ENCODE measurements at regions not wholly inside any gene's neighbourhood (a gene's known extent, or its start where the extent isn't known, plus 50 kb on each side); places are given as distances from the start of the nearest gene placed in this dataset.

DNA sequence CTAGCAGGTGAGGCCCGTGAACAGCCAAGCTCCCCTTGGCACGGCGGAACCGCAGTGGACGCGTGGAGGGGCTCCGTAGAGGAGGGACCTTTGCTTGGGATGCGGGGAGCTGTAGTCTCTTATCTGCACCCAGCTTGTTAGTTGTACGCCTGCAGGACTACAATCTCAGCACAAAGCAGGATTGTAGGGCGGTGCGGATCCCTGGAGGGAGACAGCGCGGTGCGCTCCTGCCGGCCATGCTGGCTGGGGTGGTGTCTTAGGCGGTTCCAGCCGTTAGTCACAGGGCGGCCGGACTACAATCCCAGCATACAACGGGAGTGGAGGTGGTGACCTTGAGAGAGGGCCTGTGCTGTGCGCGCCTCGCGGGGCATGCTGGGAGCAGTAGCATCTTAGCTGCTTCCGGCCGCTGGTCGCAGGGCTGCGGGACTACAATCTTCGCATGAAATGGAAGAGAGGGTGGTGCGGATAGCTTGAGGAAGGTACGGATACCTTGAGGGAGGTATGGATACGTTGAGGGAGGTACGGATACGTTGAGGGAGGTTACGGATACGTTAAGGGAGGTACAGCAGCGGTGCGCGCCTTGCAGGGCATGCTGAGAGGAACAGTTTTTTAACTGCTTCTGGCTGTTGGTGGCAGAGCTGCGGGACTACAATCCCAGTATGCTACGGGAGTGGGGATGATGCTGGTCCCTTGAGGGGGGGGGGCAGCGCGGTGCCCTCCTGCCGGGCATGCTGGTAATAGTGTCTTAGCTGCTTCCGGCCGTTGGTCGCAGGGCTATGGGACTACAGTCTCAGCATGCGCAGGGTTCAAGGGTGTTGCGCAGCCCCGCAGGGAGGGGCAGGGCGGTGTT is 1419.1 kb downstream of the UQCRFS1 start:
- Mint-ChIP-seq H3K4me1 (peaks cover 14 to 48% (median 30%) of the 10 kb centered on the region in 4 donors), H3K27ac (peak overlapping the region; percentile 85 to 98 (median 94)), H3K9me3 (no peaks in the 10 kb centered on the region), H3K36me3 (peaks cover 8 to 22% of the 10 kb centered on the region in 2 donors), H3K4me3 (peak overlapping the region; percentile 91 to 99 (median 98)), H3K27me3 (no peaks in the 10 kb centered on the region)
- intact Hi-C loops (cut with micrococcal nuclease), result loop anchor here (5.0 kb wide), 1 partner anchor 1418 kb away; the partner anchor contains the start of gene UQCRFS1
- ChIA-PET POLR2A (ENCODE audit: partially characterized antibody) (interaction anchor here (0.8 to 1.4 kb wide), 3 partner anchors 9 to 1418 kb away, joined by 3 read pairs; no protein-coding TSS in a partner anchor), CTCF (ENCODE audit: partially characterized antibody) (interaction anchor here (0.9 kb wide), 1 partner anchor 1922 kb away, joined by 3 read pairs; no protein-coding TSS in a partner anchor)
- no peaks in the 10 kb centered on the region for H3K9me3 ChIP-seq (ENCODE audit: control insufficient read depth in 1 of 2, low read length in 2 of 2)
- peak overlapping the region; percentile 75 to 85 for H3K4me3 ChIP-seq (ENCODE audit: low read length in 2 of 2)
- no peaks in the 10 kb centered on the region for H3K27me3 ChIP-seq (ENCODE audit: insufficient read depth, low read length)
- H3K27ac ChIP-seq (ENCODE audit: low read depth, low read length), result peak overlapping the region; percentile 66
- H3K36me3 ChIP-seq (ENCODE audit: insufficient read depth, low read length), result no peaks in the 10 kb centered on the region
- H3K4me1 ChIP-seq (ENCODE audit: insufficient read depth, low read length), result peaks cover 23% of the 10 kb centered on the region
- DNase-seq, result peak; percentile 90 to 95 (median 91)

DNA sequence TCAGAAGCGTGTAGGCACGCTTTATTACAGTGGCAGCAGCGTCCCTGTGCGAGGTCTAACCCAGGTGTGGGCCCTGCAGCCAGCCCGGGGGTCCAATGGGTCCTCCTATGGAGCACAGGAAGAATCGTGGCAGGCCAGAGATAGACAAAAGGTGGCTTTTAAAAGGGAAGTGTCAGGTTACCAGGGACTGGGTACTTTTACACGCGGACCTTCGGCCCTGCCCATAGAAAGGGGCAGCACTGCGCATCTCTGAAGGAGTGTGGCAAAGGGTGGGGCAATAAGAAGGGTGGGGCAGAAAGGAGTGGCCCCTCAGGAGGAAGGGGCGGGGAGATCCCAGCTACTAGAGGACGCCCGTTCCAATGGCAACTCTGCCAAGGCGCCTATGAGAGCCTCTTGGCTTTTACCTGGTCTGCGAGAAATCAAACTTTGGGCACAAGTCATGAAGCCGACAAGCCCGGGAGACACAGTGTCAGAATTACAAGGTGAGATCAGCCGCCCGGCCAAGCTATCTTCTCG is 1419.8 kb downstream of the UQCRFS1 start:
- peaks cover 23% of the 10 kb centered on the region for H3K4me1 ChIP-seq (ENCODE audit: insufficient read depth, low read length)
- peak in 2 of 5 donors; percentile 65 to 81 for DNase-seq
- H3K27ac ChIP-seq (ENCODE audit: low read depth, low read length), result peak overlapping the region; percentile 66
- H3K4me3 ChIP-seq (ENCODE audit: low read length in 2 of 2), result peak overlapping the region; percentile 75 to 85
- no peaks in the 10 kb centered on the region for H3K9me3 ChIP-seq (ENCODE audit: control insufficient read depth in 1 of 2, low read length in 2 of 2)
- intact Hi-C loops (cut with micrococcal nuclease), result loop anchor here (5.0 kb wide), 1 partner anchor 1419 kb away; the partner anchor contains the start of gene UQCRFS1
- Mint-ChIP-seq H3K4me3 (peak overlapping the region; percentile 91 to 99 (median 98)), H3K27ac (peak overlapping the region; percentile 54 to 98 (median 94)), H3K36me3 (peaks cover 12 to 24% of the 10 kb centered on the region in 2 donors), H3K9me3 (peaks cover 0 to under 1% (median 0%) of the 10 kb centered on the region in 8 donors), H3K27me3 (no peaks in the 10 kb centered on the region), H3K4me1 (peaks cover 16 to 48% (median 30%) of the 10 kb centered on the region in 4 donors)
- H3K36me3 ChIP-seq (ENCODE audit: insufficient read depth, low read length), result no peaks in the 10 kb centered on the region
- no peaks in the 10 kb centered on the region for H3K27me3 ChIP-seq (ENCODE audit: insufficient read depth, low read length)
- ChIA-PET POLR2A (ENCODE audit: partially characterized antibody) (interaction anchor here (0.8 to 1.4 kb wide), 3 partner anchors 8 to 1419 kb away, joined by 3 read pairs; no protein-coding TSS in a partner anchor), CTCF (ENCODE audit: partially characterized antibody) (interaction anchor here (0.9 kb wide), 1 partner anchor 1923 kb away, joined by 3 read pairs; no protein-coding TSS in a partner anchor)

DNA sequence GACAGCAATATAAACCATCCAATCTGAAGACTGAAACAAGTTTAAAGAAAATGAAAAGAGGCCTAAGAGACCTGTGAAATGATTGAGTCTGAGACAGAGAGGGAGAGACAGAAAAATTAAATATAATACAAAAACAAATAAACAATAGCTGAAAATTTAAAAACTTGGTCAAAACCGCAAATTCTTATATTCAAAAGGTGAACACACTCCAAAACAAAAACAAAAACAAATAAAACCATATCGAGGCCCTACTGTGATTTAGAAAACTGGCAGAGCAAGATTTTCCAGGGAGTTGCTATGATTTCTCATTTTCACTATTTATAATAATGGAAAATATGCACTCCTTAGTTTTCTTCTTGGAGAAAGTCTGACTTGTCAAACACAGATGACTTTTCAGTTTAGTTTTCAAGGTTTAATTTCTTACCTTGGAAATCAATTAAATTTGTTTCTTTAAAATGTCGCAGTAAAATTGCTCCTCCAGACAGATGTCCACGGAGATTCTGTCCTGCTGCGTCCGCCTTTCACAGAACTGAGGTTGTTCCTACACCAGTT is 1420.3 kb downstream of the UQCRFS1 start:
- Mint-ChIP-seq H3K27me3 (no peaks in the 10 kb centered on the region), H3K36me3 (peaks cover 15 to 20% of the 10 kb centered on the region in 2 donors), H3K27ac (peak overlapping the region; percentile 54 to 98 (median 94)), H3K9me3 (peaks cover 0 to 2% (median 0%) of the 10 kb centered on the region in 8 donors), H3K4me3 (peak overlapping the region; percentile 91 to 99 (median 98)), H3K4me1 (peaks cover 15 to 45% (median 34%) of the 10 kb centered on the region in 4 donors)
- no peaks in the 10 kb centered on the region for H3K9me3 ChIP-seq (ENCODE audit: control insufficient read depth in 1 of 2, low read length in 2 of 2)
- peak overlapping the region; percentile 66 for H3K27ac ChIP-seq (ENCODE audit: low read depth, low read length)
- intact Hi-C loops (cut with micrococcal nuclease), result loop anchor here (5.0 kb wide), 1 partner anchor 1420 kb away; the partner anchor contains the start of gene UQCRFS1
- H3K27me3 ChIP-seq (ENCODE audit: insufficient read depth, low read length), result no peaks in the 10 kb centered on the region
- H3K36me3 ChIP-seq (ENCODE audit: insufficient read depth, low read length), result no peaks in the 10 kb centered on the region
- ChIA-PET CTCF (ENCODE audit: partially characterized antibody) (interaction anchor here (0.9 kb wide), 1 partner anchor 1923 kb away, joined by 3 read pairs; no protein-coding TSS in a partner anchor), POLR2A (ENCODE audit: partially characterized antibody) (interaction anchor here (0.9 kb wide), 1 partner anchor 8 kb away, joined by 3 read pairs; no protein-coding TSS in a partner anchor)
- H3K4me3 ChIP-seq (ENCODE audit: low read length in 2 of 2), result peak overlapping the region; percentile 75 to 85
- peaks cover 23% of the 10 kb centered on the region for H3K4me1 ChIP-seq (ENCODE audit: insufficient read depth, low read length)
- DNase-seq, result no peak

DNA sequence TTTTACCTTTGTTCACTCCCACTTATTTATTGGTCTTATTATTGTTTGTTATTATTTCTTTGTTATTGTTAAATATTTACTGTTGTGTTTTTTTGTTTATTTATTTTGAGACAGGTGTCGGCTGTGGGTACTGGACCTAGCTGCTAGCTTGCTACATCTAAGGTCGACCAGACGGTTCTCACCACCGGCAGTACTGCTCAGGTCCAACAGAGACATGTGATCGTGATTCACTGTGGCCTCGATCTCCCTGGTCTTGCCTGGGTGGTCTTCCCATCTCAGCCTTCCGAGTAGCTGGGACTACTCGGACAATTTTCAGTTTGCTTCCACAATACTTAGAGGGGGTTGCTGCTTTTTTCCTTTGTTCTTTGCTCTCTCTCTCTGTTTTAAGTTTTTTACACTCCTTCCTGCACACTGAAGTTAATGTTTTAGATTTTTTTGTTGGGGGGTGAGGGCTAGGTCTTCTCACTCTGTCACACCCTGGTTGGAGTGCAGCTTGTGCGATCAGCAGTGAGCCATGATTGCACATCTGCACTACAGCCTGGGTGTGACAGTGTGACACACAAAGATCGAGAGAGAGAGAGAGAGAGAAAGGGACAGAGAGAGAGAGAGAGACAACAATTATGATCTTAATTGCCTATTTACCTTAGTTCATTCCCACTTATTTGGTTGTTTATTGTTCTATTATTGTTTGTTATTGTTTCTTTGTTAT is 1432.4 kb downstream of the UQCRFS1 start:
- Mint-ChIP-seq H3K27me3 (no peaks in the 10 kb centered on the region), H3K9me3 (peaks cover 4 to 35% (median 28%) of the 10 kb centered on the region in 8 donors), H3K36me3 (peaks cover 56 to 79% of the 10 kb centered on the region in 2 donors), H3K27ac (no peak overlapping the region), H3K4me1 (peaks cover 0 to 1% (median under 1%) of the 10 kb centered on the region in 4 donors), H3K4me3 (no peak overlapping the region)
- CTCF ChIA-PET (ENCODE audit: partially characterized antibody), result no interaction called here
- no peaks in the 10 kb centered on the region for H3K4me1 ChIP-seq (ENCODE audit: insufficient read depth, low read length)
- intact Hi-C loops (cut with micrococcal nuclease), result no loop called here
- H3K27ac ChIP-seq (ENCODE audit: low read depth, low read length), result no peak overlapping the region
- POLR2A ChIA-PET (ENCODE audit: partially characterized antibody), result no interaction called here
- H3K27me3 ChIP-seq (ENCODE audit: insufficient read depth, low read length), result no peaks in the 10 kb centered on the region
- no peaks in the 10 kb centered on the region for H3K9me3 ChIP-seq (ENCODE audit: control insufficient read depth in 1 of 2, low read length in 2 of 2)
- DNase-seq, result no peak
- no peaks in the 10 kb centered on the region for H3K36me3 ChIP-seq (ENCODE audit: insufficient read depth, low read length)
- H3K4me3 ChIP-seq (ENCODE audit: low read length in 2 of 2), result no peak overlapping the region

DNA sequence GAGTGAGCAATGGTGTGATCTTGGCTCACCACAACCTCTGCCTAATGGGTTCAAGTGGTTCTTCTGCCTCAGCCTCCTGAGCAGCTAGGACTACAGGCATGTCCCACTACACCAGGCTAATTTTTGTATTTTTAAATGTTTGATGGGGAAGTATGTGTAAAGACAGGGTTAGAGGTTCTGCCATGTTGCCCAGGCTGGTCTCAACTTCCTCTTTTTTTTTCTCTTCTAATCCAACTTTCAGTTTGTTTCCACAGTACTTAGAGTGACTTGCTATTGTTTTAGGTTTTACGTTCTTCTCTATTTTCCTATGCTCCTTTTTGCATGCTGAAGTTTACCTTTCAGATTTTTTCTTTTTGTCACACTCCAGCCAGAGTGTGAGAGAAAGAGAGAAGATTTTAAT is 1433.0 kb downstream of the UQCRFS1 start:
- Histone ChIP-seq H3K4me3 (ENCODE audit: low read length in 2 of 2) (no peak overlapping the region), H3K36me3 (ENCODE audit: insufficient read depth, low read length) (no peaks in the 10 kb centered on the region), H3K4me1 (ENCODE audit: insufficient read depth, low read length) (no peaks in the 10 kb centered on the region), H3K27ac (ENCODE audit: low read depth, low read length) (no peak overlapping the region), H3K9me3 (ENCODE audit: control insufficient read depth in 1 of 2, low read length in 2 of 2) (no peaks in the 10 kb centered on the region), H3K27me3 (ENCODE audit: insufficient read depth, low read length) (no peaks in the 10 kb centered on the region)
- intact Hi-C loops (cut with micrococcal nuclease), result no loop called here
- peaks cover 0 to 1% (median 0%) of the 10 kb centered on the region in 4 donors for H3K4me1 Mint-ChIP-seq
- ChIA-PET CTCF (ENCODE audit: partially characterized antibody) (no interaction called here), POLR2A (ENCODE audit: partially characterized antibody) (no interaction called here)
- H3K27me3 Mint-ChIP-seq, result no peaks in the 10 kb centered on the region
- H3K36me3 Mint-ChIP-seq, result peaks cover 59 to 79% of the 10 kb centered on the region in 2 donors
- no peak overlapping the region for H3K4me3 Mint-ChIP-seq
- no peak for DNase-seq
- H3K9me3 Mint-ChIP-seq, result peaks cover 5 to 41% (median 33%) of the 10 kb centered on the region in 8 donors
- no peak overlapping the region for H3K27ac Mint-ChIP-seq

DNA sequence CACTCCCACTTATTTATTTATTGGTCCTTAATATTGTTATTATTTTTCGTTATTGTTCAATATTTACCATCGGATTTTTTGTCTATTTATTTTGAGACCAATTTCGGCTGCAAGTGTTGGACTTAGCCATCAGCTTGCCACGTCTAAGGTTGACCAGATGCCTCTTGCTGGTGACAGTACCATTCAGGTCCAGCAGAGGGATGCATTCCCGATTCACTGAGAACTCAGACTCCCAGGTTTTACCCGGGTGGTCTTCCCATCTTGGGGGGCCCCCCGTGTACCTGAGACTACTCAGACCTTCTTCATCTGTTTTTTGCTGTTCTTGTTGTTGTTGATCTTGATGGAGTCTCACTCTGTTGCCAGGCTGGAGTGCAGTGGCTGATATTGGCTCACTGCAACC is 1435.2 kb downstream of the UQCRFS1 start:
- Histone ChIP-seq H3K9me3 (ENCODE audit: control insufficient read depth in 1 of 2, low read length in 2 of 2) (peaks cover 6 to 11% of the 10 kb centered on the region in 2 donors), H3K36me3 (ENCODE audit: insufficient read depth, low read length) (no peaks in the 10 kb centered on the region), H3K27ac (ENCODE audit: low read depth, low read length) (no peak overlapping the region), H3K4me3 (ENCODE audit: low read length in 2 of 2) (no peak overlapping the region), H3K4me1 (ENCODE audit: insufficient read depth, low read length) (no peaks in the 10 kb centered on the region), H3K27me3 (ENCODE audit: insufficient read depth, low read length) (no peaks in the 10 kb centered on the region)
- peaks cover 5 to 63% (median 55%) of the 10 kb centered on the region in 8 donors for H3K9me3 Mint-ChIP-seq
- peaks cover 59 to 79% of the 10 kb centered on the region in 2 donors for H3K36me3 Mint-ChIP-seq
- peaks cover 0 to 1% (median 0%) of the 10 kb centered on the region in 4 donors for H3K4me1 Mint-ChIP-seq
- peak in 1 of 5 donors; percentile 36 for DNase-seq
- H3K27me3 Mint-ChIP-seq, result no peaks in the 10 kb centered on the region
- POLR2A ChIA-PET (ENCODE audit: partially characterized antibody), result no interaction called here
- no peak overlapping the region for H3K4me3 Mint-ChIP-seq
- CTCF ChIA-PET (ENCODE audit: partially characterized antibody), result no interaction called here
- no peak overlapping the region for H3K27ac Mint-ChIP-seq
- intact Hi-C loops (cut with micrococcal nuclease), result no loop called here
